ENCODE measurements at regions not wholly inside any gene's neighbourhood (a gene's known extent, or its start where the extent isn't known, plus 50 kb on each side); places are given as distances from the start of the nearest gene placed in this dataset.
"Not testable (repeated sequence)": the region's sequence is repeated elsewhere in the genome, so short reads cannot be mapped to it uniquely, and the experiment has no call there.

DNA sequence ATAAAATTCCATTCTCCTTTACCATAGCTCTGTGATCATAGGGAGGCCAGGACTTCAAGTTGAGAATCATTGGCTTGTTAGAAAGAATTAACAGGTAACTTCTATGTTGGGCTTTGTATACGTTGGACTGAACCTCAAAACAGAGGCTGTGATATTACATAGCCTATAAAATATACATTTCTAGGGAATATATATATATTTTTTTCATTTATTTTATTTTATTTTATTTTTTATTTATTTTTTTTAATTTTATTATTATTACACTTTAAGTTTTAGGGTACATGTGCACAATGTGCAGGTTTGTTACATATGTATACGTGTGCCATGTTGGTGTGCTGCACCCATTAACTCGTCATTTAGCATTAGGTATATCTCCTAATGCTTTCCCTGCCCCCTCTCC, 470.4 kb upstream of the ADGRL3 start:
- TF ChIP-seq EZH2 (IDR thresholded peaks at IDR 0.05; ENCODE audit: borderline replicate concordance, low read depth, low read length, severe bottlenecking); FOS (IDR thresholded peaks at IDR 0.05; ENCODE audit: borderline replicate concordance, insufficient read depth, low read length); POLR2A (IDR thresholded peaks at IDR 0.05; ENCODE audit: low read depth, low read length); JUN (IDR thresholded peaks at IDR 0.05; ENCODE audit: borderline replicate concordance, insufficient read depth, insufficient read length, low read depth); POLR2AphosphoS5 (IDR thresholded peaks at IDR 0.05; ENCODE audit: insufficient read depth, low read depth, low read length); GATA2 (IDR thresholded peaks at IDR 0.05; ENCODE audit: insufficient read depth, insufficient read length, low read depth, low read length); MYC (IDR thresholded peaks at IDR 0.05; ENCODE audit: low read depth, low read length): not testable (repeated sequence)
- TF ChIP-seq, protein P1, sequence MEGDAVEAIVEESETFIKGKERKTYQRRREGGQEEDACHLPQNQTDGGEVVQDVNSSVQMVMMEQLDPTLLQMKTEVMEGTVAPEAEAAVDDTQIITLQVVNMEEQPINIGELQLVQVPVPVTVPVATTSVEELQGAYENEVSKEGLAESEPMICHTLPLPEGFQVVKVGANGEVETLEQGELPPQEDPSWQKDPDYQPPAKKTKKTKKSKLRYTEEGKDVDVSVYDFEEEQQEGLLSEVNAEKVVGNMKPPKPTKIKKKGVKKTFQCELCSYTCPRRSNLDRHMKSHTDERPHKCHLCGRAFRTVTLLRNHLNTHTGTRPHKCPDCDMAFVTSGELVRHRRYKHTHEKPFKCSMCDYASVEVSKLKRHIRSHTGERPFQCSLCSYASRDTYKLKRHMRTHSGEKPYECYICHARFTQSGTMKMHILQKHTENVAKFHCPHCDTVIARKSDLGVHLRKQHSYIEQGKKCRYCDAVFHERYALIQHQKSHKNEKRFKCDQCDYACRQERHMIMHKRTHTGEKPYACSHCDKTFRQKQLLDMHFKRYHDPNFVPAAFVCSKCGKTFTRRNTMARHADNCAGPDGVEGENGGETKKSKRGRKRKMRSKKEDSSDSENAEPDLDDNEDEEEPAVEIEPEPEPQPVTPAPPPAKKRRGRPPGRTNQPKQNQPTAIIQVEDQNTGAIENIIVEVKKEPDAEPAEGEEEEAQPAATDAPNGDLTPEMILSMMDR (IDR thresholded peaks at IDR 0.05; ENCODE audit: extremely low read depth in 1 of 2, insufficient read depth in 1 of 2, low read depth in 1 of 2, low read length in 2 of 2) = not testable (repeated sequence)
- TF ChIP-seq, protein P2, sequence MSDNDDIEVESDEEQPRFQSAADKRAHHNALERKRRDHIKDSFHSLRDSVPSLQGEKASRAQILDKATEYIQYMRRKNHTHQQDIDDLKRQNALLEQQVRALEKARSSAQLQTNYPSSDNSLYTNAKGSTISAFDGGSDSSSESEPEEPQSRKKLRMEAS (IDR thresholded peaks at IDR 0.05; ENCODE audit: insufficient read depth, insufficient read length) = not testable (repeated sequence)
